C1 segment of cervical spinal cord (tissue), 14 donors: ENCODE measurements at regions not wholly inside any gene's neighbourhood (a gene's known extent, or its start where the extent isn't known, plus 50 kb on each side); places are given as distances from the start of the nearest gene placed in this dataset.
"Not testable (repeated sequence)": the region's sequence is repeated elsewhere in the genome, so short reads cannot be mapped to it uniquely, and the experiment has no call there.

Experiments
- DNase-seq, 14 donors: peaks; one replicate each; lab custom pipeline; 2025; lab: John Stamatoyannopoulos, UW

DNA sequence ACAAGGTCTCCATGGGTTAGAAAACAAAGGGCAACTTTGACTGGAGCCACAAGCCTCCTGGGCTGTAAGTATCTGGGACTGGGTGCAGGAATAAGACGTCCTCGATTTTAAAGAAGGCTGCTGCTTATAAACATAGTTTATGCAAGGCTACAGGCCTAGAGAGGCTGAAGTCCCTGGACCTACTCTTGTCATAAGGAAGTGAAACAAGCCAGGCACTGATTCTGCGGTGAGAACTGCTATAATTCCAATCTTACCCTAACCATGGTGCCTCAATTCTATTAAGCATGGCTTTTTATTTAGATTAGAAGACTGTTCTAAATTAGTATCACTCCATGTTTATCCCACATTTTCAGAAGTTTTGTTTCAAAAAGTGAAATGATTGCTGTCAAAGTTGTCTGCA is 777.6 kb downstream of the PLOD2 start:
- DNase-seq: no peak

DNA sequence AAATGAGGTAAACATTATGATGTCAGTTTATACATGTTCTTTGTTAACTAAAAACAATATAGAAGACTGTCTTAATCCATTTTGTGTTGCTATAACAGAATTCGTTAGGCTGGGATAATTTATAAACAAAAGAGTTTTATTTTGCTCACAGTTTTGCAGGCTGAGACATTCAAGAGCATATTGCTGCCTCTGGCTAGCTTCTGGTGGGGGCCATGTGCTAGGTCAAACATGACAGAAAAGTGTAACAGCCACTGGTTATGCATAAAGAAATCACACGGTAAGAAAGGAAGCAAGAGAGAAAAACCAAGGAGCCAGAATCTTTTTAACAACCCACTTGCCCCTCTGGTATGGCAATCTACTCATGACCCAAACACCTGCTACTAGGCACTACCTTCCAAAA is 776.7 kb downstream of the PLOD2 start:
- DNase-seq: no peak

DNA sequence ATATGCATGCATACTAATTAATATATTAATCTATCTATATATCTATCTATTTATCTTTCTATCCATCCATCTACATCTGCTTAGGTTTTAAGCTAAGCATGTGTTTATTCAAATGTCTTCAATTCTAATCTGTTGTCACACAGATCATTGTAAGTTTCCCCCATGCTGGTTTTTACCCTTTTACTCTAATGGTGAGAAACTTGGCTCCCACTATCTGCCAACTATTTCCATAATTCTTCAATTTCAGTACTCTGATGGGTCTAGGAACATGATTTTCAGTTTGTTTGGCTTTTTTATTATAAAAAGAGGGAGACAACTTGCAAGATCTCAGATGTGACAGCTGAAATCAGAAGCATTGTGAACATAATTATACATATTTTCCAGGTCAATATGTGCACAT is 773.8 kb downstream of the PLOD2 start:
- DNase-seq: no peak

DNA sequence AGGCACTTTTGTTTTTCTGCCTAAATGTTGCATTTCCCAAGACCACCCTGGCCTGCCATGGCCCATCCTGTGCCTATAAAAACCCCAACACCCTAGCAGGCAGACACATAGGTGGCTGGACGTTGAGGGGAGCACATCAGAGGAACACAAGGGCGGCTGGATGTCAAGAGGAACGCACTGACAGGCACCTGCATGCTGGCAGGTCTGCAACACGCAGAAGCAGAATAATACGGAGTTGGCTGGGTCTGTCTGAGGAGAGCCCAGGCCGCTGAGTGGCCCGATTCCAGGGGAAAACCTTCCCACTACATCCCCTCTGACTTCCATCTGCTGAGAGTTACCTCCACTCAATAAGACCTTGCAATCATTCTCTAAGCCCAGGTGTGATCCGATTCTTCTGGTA is 765.6 kb downstream of the PLOD2 start:
- no peak for DNase-seq

DNA sequence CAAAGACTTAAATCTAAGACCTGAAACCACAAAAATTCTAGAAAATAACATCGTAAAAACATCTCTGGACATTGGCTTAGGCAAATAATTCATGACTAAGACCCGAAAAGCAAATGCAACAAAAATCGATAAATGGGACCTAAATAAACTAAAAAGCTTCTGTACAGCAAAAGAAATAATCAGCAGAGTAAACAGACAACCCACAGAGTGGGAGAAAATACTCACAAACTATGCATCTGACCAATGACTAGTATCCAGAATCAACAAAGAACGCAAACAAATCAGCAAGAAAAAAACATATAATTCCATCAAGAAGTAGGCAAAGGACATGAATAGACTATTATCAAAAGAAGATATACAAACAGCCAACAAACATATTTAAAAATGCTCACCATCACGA is 749.4 kb downstream of the PLOD2 start:
- no peak for DNase-seq

DNA sequence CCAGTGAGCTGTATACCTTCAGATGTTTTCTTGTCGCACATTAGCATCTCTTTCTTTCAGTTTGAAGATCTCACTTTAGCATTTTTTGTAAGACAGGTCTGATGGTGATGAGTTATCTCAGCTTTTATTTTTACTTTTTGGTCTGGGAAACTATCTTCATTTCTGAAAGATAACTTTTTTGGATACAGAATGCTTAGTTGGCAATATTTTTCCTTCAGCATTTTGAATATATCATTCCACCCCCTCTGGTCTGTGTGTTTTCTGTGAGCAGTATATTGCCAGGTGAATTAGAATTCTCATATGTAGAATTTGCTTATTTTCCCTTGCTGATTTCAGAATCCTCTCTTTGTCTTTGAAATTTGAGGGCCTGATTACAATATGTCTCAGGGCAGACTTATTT is 743.3 kb downstream of the PLOD2 start:
- DNase-seq: no peak

DNA sequence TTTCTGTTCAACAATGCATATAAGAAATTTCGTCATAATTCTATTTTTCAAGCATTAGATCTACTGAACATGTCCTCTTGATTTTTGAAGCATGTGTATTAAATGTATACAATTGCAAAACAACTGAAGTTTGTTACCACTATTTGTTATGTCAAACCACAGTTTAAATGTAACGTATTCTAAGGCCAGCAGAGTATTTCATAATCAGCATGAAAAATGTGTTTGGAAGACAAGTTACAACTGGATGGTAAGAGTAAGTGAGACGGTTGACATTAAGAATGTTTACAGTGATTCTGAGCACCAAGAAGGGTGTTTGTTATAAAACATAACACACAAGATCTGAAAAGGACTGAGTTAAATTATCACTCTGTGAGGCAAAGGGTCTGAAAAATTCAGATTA is 738.4 kb downstream of the PLOD2 start:
- no peak for DNase-seq

DNA sequence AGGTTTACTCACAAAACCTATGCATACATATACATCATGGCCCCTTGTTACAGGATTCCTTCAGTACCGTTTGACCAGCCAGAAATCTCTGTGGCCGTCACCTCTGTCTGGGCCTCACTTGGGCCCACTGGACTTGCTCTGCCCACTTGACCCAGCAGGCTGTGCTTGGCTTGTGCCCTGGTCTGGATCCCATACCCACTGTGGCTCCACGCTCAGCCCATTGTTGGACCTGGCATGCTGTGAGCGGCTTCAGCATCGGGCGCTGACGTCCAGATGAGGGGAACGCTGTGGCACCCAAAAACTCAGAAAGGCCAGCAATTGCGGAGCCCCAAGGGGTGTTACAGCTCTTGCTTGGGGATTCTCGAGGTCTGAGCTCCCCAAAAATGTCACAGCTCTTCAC is 733.6 kb downstream of the PLOD2 start:
- no peak for DNase-seq

DNA sequence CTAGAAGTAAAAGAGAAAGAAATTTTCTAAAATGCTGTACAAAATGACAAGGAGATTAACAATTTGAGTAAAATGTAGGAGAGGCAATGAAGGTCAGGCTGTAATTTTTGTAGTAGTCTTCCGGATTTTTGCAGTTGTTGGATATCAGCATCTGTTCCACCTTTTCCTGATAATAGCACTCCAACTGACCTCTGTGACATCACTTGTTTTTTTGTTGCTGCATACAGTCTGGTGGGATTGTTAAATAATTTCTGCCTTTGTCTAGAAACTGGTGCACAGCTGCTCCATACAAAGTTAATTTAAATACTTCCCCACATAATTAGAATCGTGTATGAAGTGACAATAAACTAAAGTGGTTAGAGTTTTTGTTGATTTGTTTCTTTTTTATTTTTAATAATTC is 731.4 kb downstream of the PLOD2 start:
- no peak for DNase-seq

DNA sequence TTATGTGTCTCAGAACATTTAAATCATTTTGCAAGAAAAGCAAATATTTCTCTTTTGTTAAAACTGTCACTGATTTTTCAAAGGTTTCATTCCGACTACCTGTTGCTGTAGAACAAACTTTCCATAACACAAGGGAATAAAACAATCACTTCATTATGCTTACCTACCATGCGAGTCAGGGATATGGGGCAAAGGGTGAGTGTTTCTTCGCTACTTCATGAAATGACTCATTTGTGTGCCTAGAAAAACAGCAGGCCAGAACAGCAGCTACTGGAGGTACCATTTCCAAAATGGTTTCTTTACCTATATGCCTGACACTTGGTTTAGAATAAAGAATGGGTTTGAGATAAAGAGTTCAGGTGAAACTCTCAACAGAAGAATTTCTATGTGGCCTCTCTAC is 712.5 kb downstream of the PLOD2 start:
- DNase-seq: no peak

DNA sequence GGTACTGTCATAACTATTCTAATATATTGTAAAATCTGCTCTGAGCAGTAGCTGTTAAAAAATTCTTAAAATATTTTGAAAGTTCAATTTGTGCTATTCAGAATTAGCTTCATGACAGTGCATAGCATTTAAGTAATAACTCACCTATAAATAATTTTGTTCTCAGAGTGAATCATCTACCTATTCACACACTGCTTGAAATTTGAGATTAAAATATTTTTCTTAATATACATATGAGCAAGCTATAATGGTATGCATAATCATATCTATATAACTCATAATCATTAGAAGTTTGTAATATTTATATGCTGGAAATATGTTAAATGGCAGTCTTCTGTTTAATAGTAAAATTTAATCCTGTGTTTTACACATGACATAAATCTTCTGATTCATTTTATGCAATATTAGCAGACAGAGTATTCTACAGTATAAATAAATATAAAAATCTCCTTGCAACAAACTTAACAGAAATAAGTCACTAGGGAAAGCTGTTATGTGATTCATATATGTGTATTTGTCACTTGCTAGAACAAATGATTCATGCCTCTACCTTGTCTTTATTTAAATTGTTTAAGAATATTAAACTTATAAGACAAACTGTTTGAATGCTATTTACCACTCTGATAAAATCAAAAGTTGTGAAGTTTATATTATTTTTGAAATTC is 710.8 kb downstream of the PLOD2 start:
- no peak for DNase-seq

DNA sequence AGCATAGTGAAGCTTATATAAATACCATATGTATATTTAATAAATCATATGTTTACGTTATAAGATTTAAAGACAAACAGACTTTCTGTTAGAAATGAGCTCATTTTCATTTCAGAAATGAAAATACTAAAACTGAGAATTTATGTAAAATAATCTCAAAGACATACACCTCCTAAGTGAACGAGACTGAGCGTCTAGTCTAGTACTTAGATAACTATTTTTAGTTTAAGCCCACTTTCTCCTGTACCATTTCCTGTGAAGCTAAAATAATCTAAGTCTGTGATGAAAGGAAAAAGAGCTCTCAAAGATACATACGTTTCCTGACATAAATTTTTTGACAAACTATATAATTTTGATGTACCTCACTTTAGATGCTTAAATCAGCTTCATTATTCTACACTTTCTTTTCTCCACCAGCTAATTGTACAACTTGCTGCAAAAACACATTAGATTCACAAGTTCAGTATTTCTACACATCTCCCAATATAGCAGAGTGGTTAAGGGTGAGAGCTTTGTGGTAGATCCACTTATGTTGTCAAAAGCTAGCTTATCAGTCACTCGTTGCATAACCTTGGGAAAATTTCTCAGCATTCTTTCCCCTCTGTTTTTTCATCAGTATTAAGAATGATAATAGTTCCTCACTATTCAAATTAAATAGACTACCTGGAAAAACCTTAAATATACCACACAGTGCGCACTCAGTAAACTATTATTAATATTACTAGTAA is 703.0 kb downstream of the PLOD2 start:
- no peak for DNase-seq

DNA sequence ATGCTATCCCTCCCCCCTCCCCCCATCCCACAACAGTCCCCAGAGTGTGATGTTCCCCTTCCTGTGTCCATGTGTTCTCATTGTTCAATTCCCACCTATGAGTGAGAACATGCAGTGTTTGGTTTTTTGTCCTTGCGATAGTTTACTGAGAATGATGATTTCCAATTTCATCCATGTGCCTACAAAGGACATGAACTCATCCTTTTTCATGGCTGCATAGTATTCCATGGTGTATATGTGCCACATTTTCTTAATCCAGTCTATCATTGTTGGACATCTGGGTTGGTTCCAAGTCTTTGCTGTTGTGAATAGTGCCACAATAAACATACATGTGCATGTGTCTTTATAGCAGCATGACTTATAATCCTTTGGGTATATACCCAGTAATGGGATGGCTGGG is 701.3 kb downstream of the PLOD2 start:
- DNase-seq: not testable (repeated sequence)

DNA sequence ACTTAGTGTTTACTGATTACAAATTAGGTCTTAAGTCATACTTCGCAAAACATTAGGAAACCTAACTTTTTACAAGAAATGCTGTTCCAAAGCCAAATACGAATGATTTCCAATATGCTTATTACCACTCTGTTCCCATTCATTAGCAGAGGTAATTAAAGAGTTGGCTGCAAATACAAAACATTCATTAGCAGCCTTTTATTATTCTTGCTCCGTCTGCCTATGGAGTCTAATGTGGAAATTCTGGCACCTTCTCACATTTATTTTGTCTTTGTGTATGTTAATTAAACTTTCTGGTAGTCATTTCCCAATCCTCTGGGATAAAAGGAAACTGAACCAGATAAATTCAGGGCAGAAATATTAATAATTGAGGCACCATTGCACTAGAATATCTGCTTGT is 689.0 kb downstream of the PLOD2 start:
- no peak for DNase-seq

DNA sequence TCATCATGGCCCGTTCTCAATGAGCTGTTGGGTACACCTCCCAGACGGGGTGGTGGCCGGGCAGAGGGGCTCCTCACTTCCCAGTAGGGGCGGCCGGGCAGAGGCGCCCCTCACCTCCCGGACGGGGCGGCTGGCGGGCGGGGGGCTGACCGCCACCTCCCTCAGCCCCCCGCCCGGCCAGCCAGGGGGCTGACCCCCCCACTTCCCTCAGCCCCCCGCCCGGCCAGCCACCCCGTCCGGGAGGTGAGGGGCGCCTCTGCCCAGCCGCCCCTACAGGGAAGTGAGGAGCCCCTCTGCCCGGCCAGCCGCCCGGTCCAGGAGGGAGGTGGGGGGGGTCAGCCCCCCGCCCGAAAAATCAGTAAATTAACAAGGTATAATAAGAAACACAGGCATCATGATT is 678.2 kb downstream of the PLOD2 start:
- not testable (repeated sequence) for DNase-seq

DNA sequence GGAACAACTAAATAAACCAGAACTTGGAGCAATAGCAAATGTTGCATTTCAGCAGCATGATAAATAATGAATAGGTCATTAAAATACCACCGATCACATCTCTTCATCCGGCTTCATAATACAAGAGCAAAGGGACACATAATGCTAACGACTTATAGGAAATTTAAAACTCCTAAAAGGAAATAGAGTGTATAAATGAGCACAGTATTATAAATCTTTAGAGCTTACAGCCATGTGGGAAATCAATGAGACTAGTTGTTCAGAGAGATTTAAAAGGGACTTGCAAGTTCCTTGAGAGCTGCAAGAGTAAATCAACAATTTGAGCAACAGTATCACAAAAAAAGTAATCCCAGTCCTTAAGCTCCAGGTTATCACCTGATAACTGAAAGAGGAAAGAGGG is 677.0 kb downstream of the PLOD2 start:
- DNase-seq: no peak

DNA sequence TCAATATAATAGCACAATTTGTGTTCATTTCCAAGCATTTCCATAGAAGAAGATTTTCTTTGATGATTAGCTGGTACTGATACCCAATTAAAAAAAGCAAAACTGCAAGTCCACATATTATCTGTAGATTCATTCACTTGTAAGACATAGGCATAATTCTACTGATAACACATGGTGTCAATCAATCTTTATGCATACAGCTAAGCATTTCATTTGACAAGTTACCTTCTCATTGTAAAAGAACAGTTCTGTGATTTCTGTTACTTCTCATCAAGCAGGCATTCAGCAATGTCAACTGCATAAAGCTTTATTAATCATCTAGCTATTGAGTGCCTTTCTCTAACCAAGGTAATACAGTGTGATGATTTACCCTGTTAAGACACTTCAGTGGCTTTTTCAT is 672.0 kb downstream of the PLOD2 start:
- no peak for DNase-seq

DNA sequence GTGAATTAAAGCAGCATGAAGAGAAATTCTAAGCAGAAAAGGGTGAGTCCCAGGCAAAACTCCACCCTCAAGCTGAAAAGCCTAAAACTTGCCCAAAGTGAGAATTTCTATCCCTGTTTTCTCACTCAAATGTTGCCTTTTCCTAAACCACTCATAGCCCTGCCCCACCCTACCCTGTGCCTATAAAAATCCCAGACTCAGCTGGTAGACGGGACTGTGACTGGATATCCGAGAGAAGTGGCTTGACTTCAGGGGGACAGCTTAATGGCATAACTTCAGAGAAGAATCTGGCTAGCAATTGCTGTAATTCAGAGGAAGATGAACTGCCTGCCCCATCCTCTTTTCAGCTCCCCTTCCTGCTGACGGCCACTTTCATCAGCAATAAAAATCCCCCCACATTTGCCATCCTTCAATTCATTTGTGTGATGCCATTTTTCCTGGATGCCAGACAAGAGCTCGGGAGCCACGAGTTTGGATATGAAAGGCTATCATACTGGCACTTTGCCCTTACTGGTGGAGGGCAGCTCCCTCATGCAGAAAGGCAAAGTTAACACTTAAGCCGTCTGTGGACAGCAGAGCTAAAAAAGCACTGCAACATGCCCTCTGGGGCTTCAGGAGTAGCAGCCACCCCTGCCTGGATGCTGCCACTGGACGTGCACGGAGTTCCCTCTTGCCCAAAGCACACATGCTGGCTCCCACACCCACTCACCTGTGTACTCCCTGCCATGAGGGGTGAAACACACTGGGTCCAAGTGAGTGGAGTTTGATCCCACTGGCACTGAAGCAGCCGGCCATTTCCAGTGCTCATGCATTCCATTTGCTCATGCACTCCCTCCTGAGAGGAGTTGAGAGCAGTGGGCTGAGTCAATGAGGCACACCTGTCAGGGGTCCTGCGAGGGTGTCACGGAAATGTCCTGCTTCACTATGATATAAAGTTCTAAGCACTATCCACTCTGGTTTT is 670.6 kb downstream of the PLOD2 start:
- no peak for DNase-seq

DNA sequence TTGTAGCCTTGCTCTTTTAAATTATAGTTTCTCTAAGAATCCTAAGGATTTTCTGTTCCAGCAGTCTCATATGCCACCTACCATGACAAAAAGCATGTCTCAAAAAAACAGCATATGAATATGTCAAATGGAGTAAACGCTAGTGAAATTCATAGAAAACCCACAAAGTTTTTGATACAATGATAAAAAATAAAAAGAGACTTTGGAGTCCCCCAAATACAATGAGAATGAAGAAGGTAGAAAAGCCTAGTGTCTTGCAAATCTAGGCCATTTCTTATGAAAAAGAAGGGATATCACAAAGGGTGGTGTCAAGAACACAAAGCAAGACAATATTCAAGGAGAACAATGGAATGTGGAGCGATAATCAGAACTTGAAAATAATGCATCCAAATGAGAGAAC is 668.5 kb downstream of the PLOD2 start:
- no peak for DNase-seq

DNA sequence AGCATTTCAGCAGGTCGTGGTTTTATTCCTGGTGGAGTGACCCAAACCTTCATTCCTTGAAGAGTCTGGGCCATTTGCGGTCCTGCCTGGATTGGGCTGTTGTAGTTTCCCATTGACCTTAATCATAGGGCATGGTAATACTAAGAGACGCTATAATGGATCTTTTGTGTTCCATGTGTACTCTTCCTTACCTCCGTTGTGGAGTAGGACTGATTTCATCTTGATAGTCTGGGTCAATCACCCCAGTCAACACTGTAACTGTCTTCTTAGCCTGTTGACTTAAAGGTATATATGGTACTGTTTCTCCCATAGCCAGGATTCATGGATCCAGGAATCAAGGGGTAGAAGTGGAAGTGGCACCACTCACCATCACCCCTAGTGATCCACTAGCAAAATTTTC is 643.6 kb downstream of the PLOD2 start:
- DNase-seq: not testable (repeated sequence)

DNA sequence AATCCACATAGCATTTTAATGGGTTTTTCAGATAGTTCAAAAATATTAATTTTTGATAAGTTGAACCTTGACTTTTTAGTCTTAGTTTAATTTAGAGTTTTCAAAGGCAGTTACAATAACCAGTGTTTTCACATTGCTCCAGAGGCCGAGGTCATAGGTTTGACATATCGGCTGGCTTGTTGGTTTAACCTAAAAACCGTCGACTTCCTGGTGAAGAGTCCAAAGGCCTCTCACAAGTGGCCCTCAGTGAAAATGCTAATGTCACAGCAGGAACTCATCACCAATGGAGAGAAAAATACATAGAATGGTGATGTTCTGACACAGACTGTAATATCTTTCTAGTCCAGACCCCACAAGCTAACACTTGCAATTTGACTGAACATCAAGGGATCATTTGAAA is 642.3 kb downstream of the PLOD2 start:
- DNase-seq: no peak

DNA sequence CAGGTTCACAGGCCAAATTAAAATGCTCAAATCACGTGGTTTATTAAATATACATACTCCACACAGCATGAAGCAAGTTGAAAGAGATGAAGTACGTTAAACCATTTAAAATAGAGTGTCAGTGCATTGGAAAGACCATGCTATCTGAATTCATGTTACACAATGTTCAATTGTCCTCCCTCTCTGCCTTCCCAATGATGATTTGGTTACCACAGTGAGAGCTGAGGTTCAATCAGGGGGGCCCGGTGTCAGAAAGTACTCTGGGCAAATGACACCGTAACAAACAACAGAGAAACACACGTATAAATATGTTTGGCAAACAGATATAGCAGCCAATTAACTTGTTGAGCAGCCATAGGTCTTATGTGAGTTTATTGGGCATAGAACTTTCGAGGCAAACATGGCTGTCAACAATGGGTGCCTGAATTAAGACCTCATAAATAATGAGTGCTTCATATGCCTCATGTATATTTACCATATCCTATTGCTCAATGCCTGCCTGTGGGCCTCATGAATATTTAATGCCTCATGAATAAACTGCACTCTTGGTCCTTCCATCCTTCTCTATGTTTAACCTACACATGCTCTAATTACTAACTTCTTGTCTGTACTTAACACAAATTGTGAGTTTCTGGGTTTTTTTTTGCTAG is 641.5 kb downstream of the PLOD2 start:
- no peak for DNase-seq
